ENCODE measurements at regions not wholly inside any gene's neighbourhood (a gene's known extent, or its start where the extent isn't known, plus 50 kb on each side); places are given as distances from the start of the nearest gene placed in this dataset.

GRCh38 chr4:19195696-19196095 lies 1056.0 kb upstream of the SLIT2 start:
- Histone ChIP-seq H3K36me3 (no peaks in the 10 kb centered on the region), H3K4me3 (no peak overlapping the region), H3K9me3 (no peaks in the 10 kb centered on the region), H3K4me1 (no peaks in the 10 kb centered on the region), H3K27ac (no peak overlapping the region), H3K27me3 (no peaks in the 10 kb centered on the region)
- intact Hi-C loops (cut with DNase I; ENCODE audit: low total_unique reads), result no loop called here
- DNase-seq (no peak), ATAC-seq (no peak)
- TF ChIP-seq POLR2A (IDR thresholded peaks at IDR 0.05) (no peak), CTCF (IDR thresholded peaks at IDR 0.05 in 4 of 5, conservative IDR thresholded peaks at IDR 0.05 in 1 of 5) (no peak)
- in situ Hi-C loops (cut with MboI; ENCODE audit: low sequenced_read_pairs in 4 of 4), result no loop called here

DNA sequence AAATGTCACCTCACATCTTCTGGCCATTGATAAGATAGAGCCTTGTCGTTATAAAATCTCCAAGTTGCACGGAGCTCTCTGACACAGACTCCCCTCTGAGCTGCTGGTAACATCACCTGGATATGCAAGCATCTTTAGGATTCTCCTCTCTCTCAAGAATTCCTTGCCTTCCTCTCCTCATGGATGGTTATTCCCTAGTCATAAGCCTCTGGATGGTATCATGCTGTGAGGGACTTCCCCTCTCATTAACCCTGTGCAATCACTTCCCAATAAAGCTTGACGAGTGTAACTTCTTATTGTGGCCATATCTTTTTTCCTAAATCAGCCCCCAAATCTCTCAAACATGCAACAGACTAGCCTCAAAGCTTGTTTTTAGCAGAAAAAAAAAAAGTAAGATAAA lies 1057.0 kb upstream of the SLIT2 start:
- no peak for DNase-seq
- Histone ChIP-seq H3K27me3 (no peaks in the 10 kb centered on the region), H3K9me3 (no peaks in the 10 kb centered on the region), H3K4me1 (no peaks in the 10 kb centered on the region), H3K36me3 (no peaks in the 10 kb centered on the region), H3K27ac (no peak overlapping the region), H3K4me3 (no peak overlapping the region)
- no peak for TF ChIP-seq CTCF (IDR thresholded peaks at IDR 0.05 in 4 of 5, conservative IDR thresholded peaks at IDR 0.05 in 1 of 5)
- no peak for TF ChIP-seq POLR2A (IDR thresholded peaks at IDR 0.05)
- in situ Hi-C loops (cut with MboI; ENCODE audit: low sequenced_read_pairs in 4 of 4), result no loop called here
- intact Hi-C loops (cut with DNase I; ENCODE audit: low total_unique reads), result no loop called here
- ATAC-seq, result no peak

- in situ Hi-C loops (cut with MboI; ENCODE audit: low sequenced_read_pairs in 4 of 4), result no loop called here
Measured at GRCh38 chr4:19193274-19193981, 1058.3 kb upstream of the SLIT2 start.

DNA sequence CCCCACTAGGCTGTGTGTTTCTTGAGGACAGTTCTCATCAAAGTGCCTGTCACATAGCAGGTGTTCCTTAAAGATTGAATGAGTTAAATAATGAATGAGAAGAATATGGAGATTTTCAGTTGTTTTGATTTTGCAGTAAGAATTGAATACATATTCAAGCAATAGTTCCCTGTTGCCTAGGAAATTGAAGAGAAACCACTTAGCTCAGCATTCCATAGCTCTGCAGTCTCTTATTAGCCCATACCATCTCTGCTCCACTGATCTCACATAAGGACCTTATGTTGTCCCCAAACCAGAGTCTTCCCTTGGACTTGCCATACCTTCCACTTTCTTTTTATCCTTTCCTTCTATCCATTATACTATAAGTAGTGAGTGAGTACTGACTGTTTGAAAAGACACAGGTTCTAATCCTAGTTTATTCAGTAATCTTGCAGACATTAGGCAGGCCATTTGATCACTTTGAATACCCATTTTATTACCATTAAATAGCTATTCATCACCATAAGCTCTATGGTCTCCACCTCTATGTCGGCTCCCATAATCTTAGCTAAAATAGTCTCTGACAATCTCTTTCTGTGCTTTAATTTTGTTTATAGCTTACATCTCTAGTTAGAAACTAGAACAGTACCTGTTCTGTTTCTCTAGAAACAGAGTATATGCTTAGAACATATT lies 1059.6 kb upstream of the SLIT2 start:
- TF ChIP-seq CTCF (IDR thresholded peaks at IDR 0.05 in 4 of 5, conservative IDR thresholded peaks at IDR 0.05 in 1 of 5), result no peak
- no peak for TF ChIP-seq POLR2A (IDR thresholded peaks at IDR 0.05)
- in situ Hi-C loops (cut with MboI; ENCODE audit: low sequenced_read_pairs in 4 of 4) (no loop called here), intact Hi-C loops (cut with DNase I; ENCODE audit: low total_unique reads) (no loop called here)
- DNase-seq, result no peak
- H3K27me3 ChIP-seq, result no peaks in the 10 kb centered on the region
- no peaks in the 10 kb centered on the region for H3K9me3 ChIP-seq
- no peaks in the 10 kb centered on the region for H3K4me1 ChIP-seq
- no peaks in the 10 kb centered on the region for H3K36me3 ChIP-seq
- no peak for ATAC-seq
- H3K27ac ChIP-seq, result no peak overlapping the region
- no peak overlapping the region for H3K4me3 ChIP-seq

More at GRCh38 chr4:19193274-19193981, 1058.3 kb upstream of the SLIT2 start:
- intact Hi-C loops (cut with DNase I; ENCODE audit: low total_unique reads), result no loop called here
- Histone ChIP-seq H3K27me3 (no peaks in the 10 kb centered on the region), H3K9me3 (no peaks in the 10 kb centered on the region), H3K36me3 (no peaks in the 10 kb centered on the region), H3K4me3 (no peak overlapping the region), H3K27ac (no peak overlapping the region), H3K4me1 (no peaks in the 10 kb centered on the region)
- TF ChIP-seq POLR2A (IDR thresholded peaks at IDR 0.05), result no peak
- TF ChIP-seq CTCF (IDR thresholded peaks at IDR 0.05 in 4 of 5, conservative IDR thresholded peaks at IDR 0.05 in 1 of 5), result no peak
- DNase-seq (no peak), ATAC-seq (no peak)

Data from gastrocnemius medialis (tissue), 4 donors.